MM.1S (cell line): ENCODE measurements at regions not wholly inside any gene's neighbourhood (a gene's known extent, or its start where the extent isn't known, plus 50 kb on each side); places are given as distances from the start of the nearest gene placed in this dataset.

Experiments used
- DNase-seq: peaks from one replicate; pipeline ENCODE4 v3.0.0-alpha.2; 2015
- H2AFZ ChIP-seq: fragments of 300-600 bp; sonication (generic); 2 replicates; pipeline ENCODE4 v1.6.0; 2016; ENCODE audit warnings: antibody characterized with exemption, low read length
- H3F3A ChIP-seq: fragments of 300-600 bp; sonication (generic); 2 replicates; pipeline ENCODE4 v1.6.1; 2016; ENCODE audit warnings: mild to moderate bottlenecking, antibody characterized with exemption, low read length, moderate library complexity, mixed read lengths; ENCODE audit not compliant: insufficient read depth
- H3K27ac ChIP-seq: fragments of 300-600 bp; sonication (generic); 2 replicates; pipeline ENCODE4 v1.5.1; 2016; ENCODE audit warnings: mild to moderate bottlenecking, low read length
- H3K27me3 ChIP-seq: fragments of 300-600 bp; sonication (generic); replicated peaks from 2 replicates; pipeline ENCODE4 v1.6.0; 2016; ENCODE audit warnings: low read length; ENCODE audit not compliant: insufficient read depth
- H3K36me3 ChIP-seq: fragments of 300-600 bp; sonication (generic); replicated peaks from 2 replicates; pipeline ENCODE4 v1.6.1; 2016; ENCODE audit warnings: mild to moderate bottlenecking, low read length, mixed read lengths; ENCODE audit not compliant: insufficient read depth
- H3K4me1 ChIP-seq: fragments of 300-600 bp; sonication (generic); 2 replicates; pipeline ENCODE4 v1.6.1; 2016; ENCODE audit warnings: low read length, mixed read lengths
- H3K4me2 ChIP-seq: fragments of 300-600 bp; sonication (generic); 2 replicates; pipeline ENCODE4 v1.6.0; 2016; ENCODE audit warnings: low read depth, low read length
- H3K4me3 ChIP-seq: fragments of 300-600 bp; sonication (generic); 2 replicates; pipeline ENCODE4 v1.5.1; 2016; ENCODE audit warnings: low read length, mixed read lengths
- H3K79me2 ChIP-seq: fragments of 300-600 bp; sonication (generic); 2 replicates; pipeline ENCODE4 v1.6.1; 2016; ENCODE audit warnings: mixed run types, low read length, mixed read lengths
- H3K9ac ChIP-seq: fragments of 300-600 bp; sonication (generic); 2 replicates; pipeline ENCODE4 v1.6.1; 2016; ENCODE audit warnings: low read length, mixed read lengths
- H3K9me2 ChIP-seq: fragments of 300-600 bp; sonication (generic); replicated peaks from 2 replicates; pipeline ENCODE4 v1.6.1; 2016; ENCODE audit warnings: mild to moderate bottlenecking, low read length, mixed read lengths; ENCODE audit not compliant: insufficient read depth
- H3K9me3 ChIP-seq: fragments of 300-600 bp; sonication (generic); replicated peaks from 2 replicates; pipeline ENCODE4 v1.6.1; 2016; ENCODE audit warnings: mild to moderate bottlenecking, low read length, mixed read lengths; ENCODE audit not compliant: insufficient read depth
- H4K20me1 ChIP-seq: fragments of 300-600 bp; sonication (generic); 2 replicates; pipeline ENCODE4 v1.6.1; 2016; ENCODE audit warnings: mild to moderate bottlenecking, low read length, moderate library complexity, mixed read lengths; ENCODE audit not compliant: insufficient read depth
- EZH2 ChIP-seq: fragments of 300-600 bp; sonication (generic); optimal IDR thresholded peaks from 2 replicates; pipeline ENCODE3; 2017; ENCODE audit warnings: low read depth, mild to moderate bottlenecking, antibody characterized with exemption, low read length, mixed read lengths
- EZH2phosphoT487 ChIP-seq: fragments of 300-600 bp; sonication (generic); IDR thresholded peaks from 2 replicates; pipeline ENCODE4 v1.6.1; 2018; ENCODE audit warnings: antibody characterized with exemption, low read length
- TF ChIP-seq, protein P1 (sequence below): fragments of 300-600 bp; sonication (generic); IDR thresholded peaks from 2 replicates; pipeline ENCODE4 v1.5.1; 2016; ENCODE audit warnings: antibody characterized with exemption, low read length, mixed read lengths

DNA sequence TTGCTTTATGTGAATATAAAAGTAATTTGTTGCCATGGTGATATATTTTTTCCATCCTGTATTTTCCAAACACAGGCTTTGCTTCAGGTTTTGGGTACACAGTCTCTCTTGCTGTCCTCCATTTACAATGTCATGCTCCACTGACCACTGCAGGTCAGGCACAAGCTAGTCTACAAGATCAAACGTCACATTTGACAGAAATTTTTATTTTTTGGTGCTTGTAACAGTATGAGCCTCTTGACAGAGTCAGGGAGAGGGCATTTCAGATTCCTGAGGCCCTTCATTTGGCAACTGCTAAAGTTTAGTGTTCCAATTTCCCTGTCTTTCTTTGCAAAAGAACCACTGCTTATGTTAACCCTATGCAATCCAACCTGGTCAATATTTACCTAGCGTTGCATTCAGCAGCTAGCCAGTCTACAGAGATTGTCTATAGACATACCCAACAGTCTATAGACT lies 175.0 kb downstream of the RFC3 start:
- no peak overlapping the region for H3K9ac ChIP-seq
- no peak for DNase-seq
- no peak overlapping the region for H3K4me3 ChIP-seq
- no peaks in the 10 kb centered on the region for H4K20me1 ChIP-seq
- H3K9me3 ChIP-seq, result no peaks in the 10 kb centered on the region
- H3K27me3 ChIP-seq, result no peaks in the 10 kb centered on the region
- no peak overlapping the region for H3K27ac ChIP-seq
- H3K4me1 ChIP-seq, result no peaks in the 10 kb centered on the region
- no peaks in the 10 kb centered on the region for H3K36me3 ChIP-seq
- no peaks in the 10 kb centered on the region for H3K9me2 ChIP-seq
- no peak overlapping the region for H3K4me2 ChIP-seq
- no peaks in the 10 kb centered on the region for H3K79me2 ChIP-seq
- H3F3A ChIP-seq, result no peaks in the 10 kb centered on the region
- no peak overlapping the region for H2AFZ ChIP-seq
- TF ChIP-seq EZH2, result no peak
- TF ChIP-seq, protein P1, sequence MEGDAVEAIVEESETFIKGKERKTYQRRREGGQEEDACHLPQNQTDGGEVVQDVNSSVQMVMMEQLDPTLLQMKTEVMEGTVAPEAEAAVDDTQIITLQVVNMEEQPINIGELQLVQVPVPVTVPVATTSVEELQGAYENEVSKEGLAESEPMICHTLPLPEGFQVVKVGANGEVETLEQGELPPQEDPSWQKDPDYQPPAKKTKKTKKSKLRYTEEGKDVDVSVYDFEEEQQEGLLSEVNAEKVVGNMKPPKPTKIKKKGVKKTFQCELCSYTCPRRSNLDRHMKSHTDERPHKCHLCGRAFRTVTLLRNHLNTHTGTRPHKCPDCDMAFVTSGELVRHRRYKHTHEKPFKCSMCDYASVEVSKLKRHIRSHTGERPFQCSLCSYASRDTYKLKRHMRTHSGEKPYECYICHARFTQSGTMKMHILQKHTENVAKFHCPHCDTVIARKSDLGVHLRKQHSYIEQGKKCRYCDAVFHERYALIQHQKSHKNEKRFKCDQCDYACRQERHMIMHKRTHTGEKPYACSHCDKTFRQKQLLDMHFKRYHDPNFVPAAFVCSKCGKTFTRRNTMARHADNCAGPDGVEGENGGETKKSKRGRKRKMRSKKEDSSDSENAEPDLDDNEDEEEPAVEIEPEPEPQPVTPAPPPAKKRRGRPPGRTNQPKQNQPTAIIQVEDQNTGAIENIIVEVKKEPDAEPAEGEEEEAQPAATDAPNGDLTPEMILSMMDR, result no peak
- TF ChIP-seq EZH2phosphoT487, result no peak

DNA sequence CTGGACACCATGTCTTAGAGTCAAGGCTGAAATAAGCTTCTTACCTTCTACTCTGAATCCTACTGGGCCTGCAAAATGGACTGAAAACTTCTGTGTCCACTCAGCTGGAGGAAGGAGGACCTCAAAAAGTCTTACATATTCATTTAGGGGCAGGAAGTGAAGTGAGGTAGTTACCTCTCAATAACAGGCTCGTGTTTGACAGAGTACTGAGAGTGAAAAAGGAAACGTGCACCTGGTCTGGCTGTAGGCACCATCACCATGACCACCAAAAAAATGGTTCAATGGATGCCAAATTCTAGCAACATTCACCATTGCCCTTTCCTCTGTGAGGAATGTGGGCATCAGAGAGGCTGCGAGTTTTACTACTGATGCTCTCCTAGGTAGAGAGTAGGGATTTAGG lies 176.2 kb downstream of the RFC3 start:
- Histone ChIP-seq H3K79me2 (no peaks in the 10 kb centered on the region), H3K36me3 (no peaks in the 10 kb centered on the region), H3K27me3 (no peaks in the 10 kb centered on the region), H2AFZ (no peak overlapping the region), H3F3A (no peaks in the 10 kb centered on the region), H3K9ac (no peak overlapping the region), H3K4me3 (no peak overlapping the region), H4K20me1 (no peaks in the 10 kb centered on the region), H3K4me2 (no peak overlapping the region), H3K4me1 (no peaks in the 10 kb centered on the region), H3K9me3 (no peaks in the 10 kb centered on the region), H3K9me2 (no peaks in the 10 kb centered on the region), H3K27ac (peak overlapping the region; percentile 35; the same call in 1 of the 2 replicates)
- DNase-seq, result peak; percentile 12
- TF ChIP-seq, protein P1, result no peak
- TF ChIP-seq EZH2phosphoT487 (no peak), EZH2 (no peak)

DNA sequence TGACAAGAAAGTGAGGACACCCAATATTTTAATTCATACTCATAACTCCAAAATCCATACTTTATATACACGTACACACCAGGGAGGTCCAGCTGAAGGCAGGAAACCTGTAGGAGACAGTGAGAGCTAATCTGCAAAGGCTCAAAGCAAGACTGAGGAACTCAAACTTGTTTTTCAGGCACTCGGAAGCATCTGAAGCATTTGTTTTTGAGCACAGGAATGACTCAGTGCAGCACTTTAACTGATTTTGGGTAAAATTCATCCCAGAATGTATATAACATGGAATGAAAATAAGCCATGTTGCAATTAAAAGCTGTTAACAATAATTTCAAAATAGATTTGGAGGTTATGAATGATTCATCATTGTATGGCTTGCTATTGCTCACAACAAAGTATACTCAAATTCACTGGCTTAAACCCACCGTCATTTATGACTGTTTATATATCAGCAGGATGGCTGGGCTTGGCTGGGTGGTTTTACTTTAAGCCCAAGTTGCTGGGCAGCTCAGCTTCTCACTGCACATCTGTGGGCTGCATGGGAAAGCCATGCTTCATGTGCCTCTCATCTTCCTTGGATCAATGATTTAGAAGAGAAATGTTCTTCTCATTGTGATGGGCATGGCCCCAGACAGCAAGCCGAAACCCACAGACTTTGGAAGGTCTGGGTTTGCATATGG lies 177.0 kb downstream of the RFC3 start:
- H3K36me3 ChIP-seq, result no peaks in the 10 kb centered on the region
- no peak overlapping the region for H2AFZ ChIP-seq
- no peak for TF ChIP-seq EZH2phosphoT487
- TF ChIP-seq, protein P1, result no peak
- TF ChIP-seq EZH2, result no peak
- H4K20me1 ChIP-seq, result no peaks in the 10 kb centered on the region
- no peak overlapping the region for H3K27ac ChIP-seq
- no peak overlapping the region for H3K4me2 ChIP-seq
- no peaks in the 10 kb centered on the region for H3F3A ChIP-seq
- H3K9me2 ChIP-seq, result no peaks in the 10 kb centered on the region
- no peaks in the 10 kb centered on the region for H3K4me1 ChIP-seq
- DNase-seq, result no peak
- no peak overlapping the region for H3K9ac ChIP-seq
- H3K79me2 ChIP-seq, result no peaks in the 10 kb centered on the region
- H3K9me3 ChIP-seq, result no peaks in the 10 kb centered on the region
- no peak overlapping the region for H3K4me3 ChIP-seq
- no peaks in the 10 kb centered on the region for H3K27me3 ChIP-seq
